ENCODE measurements at regions not wholly inside any gene's neighbourhood (a gene's known extent, or its start where the extent isn't known, plus 50 kb on each side); places are given as distances from the start of the nearest gene placed in this dataset.
"Not testable (repeated sequence)": the region's sequence is repeated elsewhere in the genome, so short reads cannot be mapped to it uniquely, and the experiment has no call there.

DNA sequence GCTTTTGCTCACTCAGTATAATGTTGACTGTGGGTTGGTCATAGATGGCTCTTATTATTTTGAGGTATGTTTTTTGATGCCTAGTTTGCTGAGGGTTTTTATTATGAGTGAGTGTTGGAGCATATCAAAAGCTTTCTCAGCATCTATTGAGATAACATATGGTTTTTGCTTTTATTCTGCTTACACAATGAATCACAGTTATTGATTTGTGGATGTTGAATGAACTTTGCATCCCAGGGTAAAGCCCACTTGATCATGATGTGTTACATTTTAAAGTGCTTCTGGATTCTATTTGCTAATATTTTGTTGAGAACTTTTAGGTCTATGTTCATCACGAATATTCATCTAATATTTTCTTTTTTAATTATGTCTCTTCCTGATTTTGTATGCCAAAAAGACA lies 1260.3 kb downstream of the TMEM121 start:
- TF ChIP-seq, protein P1, sequence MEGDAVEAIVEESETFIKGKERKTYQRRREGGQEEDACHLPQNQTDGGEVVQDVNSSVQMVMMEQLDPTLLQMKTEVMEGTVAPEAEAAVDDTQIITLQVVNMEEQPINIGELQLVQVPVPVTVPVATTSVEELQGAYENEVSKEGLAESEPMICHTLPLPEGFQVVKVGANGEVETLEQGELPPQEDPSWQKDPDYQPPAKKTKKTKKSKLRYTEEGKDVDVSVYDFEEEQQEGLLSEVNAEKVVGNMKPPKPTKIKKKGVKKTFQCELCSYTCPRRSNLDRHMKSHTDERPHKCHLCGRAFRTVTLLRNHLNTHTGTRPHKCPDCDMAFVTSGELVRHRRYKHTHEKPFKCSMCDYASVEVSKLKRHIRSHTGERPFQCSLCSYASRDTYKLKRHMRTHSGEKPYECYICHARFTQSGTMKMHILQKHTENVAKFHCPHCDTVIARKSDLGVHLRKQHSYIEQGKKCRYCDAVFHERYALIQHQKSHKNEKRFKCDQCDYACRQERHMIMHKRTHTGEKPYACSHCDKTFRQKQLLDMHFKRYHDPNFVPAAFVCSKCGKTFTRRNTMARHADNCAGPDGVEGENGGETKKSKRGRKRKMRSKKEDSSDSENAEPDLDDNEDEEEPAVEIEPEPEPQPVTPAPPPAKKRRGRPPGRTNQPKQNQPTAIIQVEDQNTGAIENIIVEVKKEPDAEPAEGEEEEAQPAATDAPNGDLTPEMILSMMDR (IDR thresholded peaks at IDR 0.05; ENCODE audit: control insufficient read depth, extremely low read depth, insufficient read depth), result no peak
- DNase-seq (ENCODE audit: low read depth), result no peak
- no peak overlapping the region for H3K4me3 ChIP-seq (ENCODE audit: low read depth, low read length)

DNA sequence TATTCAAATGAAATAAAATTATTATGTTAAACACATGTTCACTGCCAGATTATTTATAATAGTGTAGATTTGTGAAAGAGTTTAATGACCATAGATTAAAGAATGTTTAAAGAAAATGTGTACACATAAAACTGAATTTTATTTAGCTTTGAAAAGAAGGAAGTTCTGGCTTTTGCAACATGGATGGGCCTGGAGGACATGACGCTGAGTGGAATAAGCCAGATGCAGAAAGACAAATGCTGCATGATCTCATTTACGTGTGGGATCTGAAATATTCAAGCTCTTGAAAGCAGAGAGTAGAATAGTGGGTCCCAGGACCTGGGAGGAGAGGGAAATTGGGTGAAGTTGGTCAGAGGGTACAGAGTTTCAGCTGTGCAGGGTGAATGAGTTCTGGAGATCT lies 1261.2 kb downstream of the TMEM121 start:
- DNase-seq (ENCODE audit: low read depth), result no peak
- H3K4me3 ChIP-seq (ENCODE audit: low read depth, low read length), result no peak overlapping the region
- TF ChIP-seq, protein P1 (IDR thresholded peaks at IDR 0.05; ENCODE audit: control insufficient read depth, extremely low read depth, insufficient read depth), result no peak

DNA sequence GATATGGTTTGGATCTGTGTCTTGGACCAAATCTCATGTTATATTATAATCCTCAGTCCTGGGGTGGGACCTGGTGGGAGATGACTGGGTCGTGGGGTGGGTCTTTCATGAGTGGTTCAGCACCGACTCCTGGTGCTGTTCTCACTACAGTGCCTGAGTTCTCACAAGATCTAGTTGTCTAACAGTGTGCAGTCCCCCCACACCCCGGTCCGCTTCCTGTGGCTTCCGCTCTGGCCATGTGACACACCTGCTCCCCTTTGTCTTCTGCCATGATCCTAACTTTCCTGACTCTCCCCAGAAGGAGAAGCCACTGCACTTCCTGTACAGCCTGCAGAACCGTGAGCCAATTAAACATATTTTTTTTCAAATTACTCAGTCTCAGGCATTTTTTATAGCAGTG lies 1262.2 kb downstream of the TMEM121 start:
- H3K4me3 ChIP-seq (ENCODE audit: low read depth, low read length), result no peak overlapping the region
- DNase-seq (ENCODE audit: low read depth), result no peak
- TF ChIP-seq, protein P1 (IDR thresholded peaks at IDR 0.05; ENCODE audit: control insufficient read depth, extremely low read depth, insufficient read depth), result no peak

DNA sequence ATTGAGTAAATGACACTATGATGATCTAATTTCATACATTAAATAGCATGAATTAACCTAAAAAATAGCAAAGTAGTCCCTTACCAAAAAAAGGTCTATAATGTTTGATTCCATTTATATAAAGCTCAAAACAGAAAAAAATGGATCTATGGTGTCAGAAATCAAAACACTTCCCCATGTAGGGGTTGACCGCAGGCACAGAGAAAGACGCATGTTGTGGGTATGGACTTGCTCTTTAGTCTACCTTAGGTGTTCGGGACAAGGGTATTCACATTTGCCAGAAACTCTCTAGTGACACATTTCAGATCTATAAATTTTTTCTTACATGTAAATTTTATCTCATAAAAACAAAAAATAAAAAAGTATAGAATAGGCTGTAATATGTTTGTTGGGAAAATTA lies 1262.9 kb downstream of the TMEM121 start:
- no peak for DNase-seq (ENCODE audit: low read depth)
- TF ChIP-seq, protein P1 (IDR thresholded peaks at IDR 0.05; ENCODE audit: control insufficient read depth, extremely low read depth, insufficient read depth), result no peak
- H3K4me3 ChIP-seq (ENCODE audit: low read depth, low read length), result no peak overlapping the region

DNA sequence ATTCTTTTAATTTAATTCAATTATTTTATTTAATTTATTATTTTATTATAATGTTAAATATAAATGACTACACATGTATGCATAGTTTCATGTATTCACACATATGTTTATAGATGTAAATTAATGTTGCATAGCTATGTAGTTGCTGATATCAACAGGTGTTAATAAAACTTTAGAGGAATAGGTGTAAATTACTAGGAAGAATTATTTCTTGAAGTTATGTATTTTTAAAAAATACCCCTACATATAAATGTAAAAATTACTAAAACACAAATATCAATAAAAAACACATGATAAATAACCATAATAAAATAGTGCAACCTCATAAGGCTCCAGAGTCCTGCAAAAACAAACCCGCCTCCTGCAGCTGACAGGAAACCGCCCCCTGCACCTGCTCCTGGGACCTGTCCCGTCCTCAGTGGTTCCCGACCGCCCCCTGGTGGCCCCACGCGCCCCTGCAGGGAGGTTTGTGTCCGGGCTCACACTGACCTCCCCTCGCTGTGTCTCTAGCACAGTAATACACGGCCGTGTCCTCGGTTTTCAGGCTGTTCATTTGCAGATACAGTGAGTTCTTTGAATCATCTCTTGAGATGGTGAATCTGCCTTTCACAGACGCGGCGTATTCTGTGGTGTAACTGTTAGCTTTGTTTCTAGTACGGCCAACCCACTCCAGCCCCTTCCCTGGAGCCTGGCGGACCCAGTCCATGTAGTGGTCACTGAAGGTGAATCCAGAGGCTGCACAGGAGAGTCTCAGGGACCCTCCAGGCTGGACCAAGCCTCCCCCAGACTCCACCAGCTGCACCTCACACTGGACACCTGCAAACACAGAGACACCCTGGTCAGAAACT lies 1264.0 kb downstream of the TMEM121 start:
- TF ChIP-seq, protein P1 (IDR thresholded peaks at IDR 0.05; ENCODE audit: control insufficient read depth, extremely low read depth, insufficient read depth), result peak; percentile 90
- peak; percentile 33 for DNase-seq (ENCODE audit: low read depth)
- H3K4me3 ChIP-seq (ENCODE audit: low read depth, low read length), result no peak overlapping the region

DNA sequence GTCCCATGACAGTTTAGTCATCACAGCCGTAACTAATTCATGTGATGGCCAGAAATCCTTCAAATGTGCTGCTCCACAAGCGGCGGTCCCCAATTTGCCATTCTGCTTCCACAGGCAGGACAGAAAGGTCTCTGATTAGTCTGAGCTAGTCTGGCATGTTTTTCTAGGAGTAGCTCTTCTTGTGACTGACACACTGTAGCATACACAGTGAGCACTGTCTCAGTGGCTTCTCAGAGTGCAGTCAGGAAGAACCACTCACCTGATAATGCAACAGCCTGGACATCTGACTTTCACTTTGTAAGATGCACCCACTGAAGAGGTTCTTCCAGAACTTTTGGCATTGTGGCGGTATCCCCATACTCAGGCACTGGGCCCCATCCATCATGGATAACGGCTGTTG lies 1266.2 kb downstream of the TMEM121 start:
- no peak overlapping the region for H3K4me3 ChIP-seq (ENCODE audit: low read depth, low read length)
- no peak for DNase-seq (ENCODE audit: low read depth)
- TF ChIP-seq, protein P1 (IDR thresholded peaks at IDR 0.05; ENCODE audit: control insufficient read depth, extremely low read depth, insufficient read depth), result no peak

DNA sequence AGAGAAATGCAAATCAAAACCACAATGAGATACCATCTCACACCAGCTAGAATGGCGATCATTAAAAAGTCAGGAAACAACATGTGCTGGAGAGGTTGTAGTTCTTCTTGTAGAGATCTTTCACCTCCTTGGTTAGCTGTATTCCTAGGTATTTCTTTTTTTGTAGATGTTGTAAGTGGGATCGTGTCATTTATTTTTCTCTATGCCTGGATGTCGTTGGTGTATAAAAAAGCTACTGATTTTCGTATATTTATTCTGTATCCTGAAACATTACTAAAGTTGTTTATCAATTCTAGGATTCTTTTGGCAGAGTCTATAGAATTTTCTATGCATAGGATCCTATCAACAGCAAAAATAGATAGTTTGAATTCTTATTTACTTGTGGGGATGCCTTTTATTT lies 1271.8 kb downstream of the TMEM121 start:
- not testable (repeated sequence) for H3K4me3 ChIP-seq (ENCODE audit: low read depth, low read length); DNase-seq (ENCODE audit: low read depth)
